ENCODE measurements at regions not wholly inside any gene's neighbourhood (a gene's known extent, or its start where the extent isn't known, plus 50 kb on each side); places are given as distances from the start of the nearest gene placed in this dataset.

DNA sequence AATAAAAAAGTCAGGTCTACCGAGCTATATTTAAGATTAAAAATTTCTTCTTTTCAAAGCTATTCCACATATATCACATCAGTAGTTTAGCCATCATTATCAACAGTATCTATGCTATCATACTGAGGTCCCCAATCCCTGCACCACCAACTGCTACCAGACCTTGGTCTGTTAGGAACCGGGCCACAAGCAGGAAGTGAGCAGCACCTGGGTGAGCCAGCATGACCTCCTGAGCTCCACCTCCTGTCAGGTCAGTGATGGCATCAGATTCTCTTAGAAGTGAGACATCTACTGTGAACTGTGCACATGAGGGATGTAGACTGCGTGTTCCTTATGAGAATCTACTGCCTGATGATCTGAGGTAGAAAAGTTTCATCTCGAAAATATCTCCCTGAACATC is 632.1 kb upstream of the KCND2 start:
- TF ChIP-seq, protein P1, sequence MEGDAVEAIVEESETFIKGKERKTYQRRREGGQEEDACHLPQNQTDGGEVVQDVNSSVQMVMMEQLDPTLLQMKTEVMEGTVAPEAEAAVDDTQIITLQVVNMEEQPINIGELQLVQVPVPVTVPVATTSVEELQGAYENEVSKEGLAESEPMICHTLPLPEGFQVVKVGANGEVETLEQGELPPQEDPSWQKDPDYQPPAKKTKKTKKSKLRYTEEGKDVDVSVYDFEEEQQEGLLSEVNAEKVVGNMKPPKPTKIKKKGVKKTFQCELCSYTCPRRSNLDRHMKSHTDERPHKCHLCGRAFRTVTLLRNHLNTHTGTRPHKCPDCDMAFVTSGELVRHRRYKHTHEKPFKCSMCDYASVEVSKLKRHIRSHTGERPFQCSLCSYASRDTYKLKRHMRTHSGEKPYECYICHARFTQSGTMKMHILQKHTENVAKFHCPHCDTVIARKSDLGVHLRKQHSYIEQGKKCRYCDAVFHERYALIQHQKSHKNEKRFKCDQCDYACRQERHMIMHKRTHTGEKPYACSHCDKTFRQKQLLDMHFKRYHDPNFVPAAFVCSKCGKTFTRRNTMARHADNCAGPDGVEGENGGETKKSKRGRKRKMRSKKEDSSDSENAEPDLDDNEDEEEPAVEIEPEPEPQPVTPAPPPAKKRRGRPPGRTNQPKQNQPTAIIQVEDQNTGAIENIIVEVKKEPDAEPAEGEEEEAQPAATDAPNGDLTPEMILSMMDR (conservative IDR thresholded peaks at IDR 0.05), result no peak
- no peak for TF ChIP-seq EZH2 (IDR thresholded peaks at IDR 0.05; ENCODE audit: low read depth)
